ENCODE measurements at regions not wholly inside any gene's neighbourhood (a gene's known extent, or its start where the extent isn't known, plus 50 kb on each side); places are given as distances from the start of the nearest gene placed in this dataset.

- TF ChIP-seq, protein P1, sequence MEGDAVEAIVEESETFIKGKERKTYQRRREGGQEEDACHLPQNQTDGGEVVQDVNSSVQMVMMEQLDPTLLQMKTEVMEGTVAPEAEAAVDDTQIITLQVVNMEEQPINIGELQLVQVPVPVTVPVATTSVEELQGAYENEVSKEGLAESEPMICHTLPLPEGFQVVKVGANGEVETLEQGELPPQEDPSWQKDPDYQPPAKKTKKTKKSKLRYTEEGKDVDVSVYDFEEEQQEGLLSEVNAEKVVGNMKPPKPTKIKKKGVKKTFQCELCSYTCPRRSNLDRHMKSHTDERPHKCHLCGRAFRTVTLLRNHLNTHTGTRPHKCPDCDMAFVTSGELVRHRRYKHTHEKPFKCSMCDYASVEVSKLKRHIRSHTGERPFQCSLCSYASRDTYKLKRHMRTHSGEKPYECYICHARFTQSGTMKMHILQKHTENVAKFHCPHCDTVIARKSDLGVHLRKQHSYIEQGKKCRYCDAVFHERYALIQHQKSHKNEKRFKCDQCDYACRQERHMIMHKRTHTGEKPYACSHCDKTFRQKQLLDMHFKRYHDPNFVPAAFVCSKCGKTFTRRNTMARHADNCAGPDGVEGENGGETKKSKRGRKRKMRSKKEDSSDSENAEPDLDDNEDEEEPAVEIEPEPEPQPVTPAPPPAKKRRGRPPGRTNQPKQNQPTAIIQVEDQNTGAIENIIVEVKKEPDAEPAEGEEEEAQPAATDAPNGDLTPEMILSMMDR (IDR thresholded peaks at IDR 0.05; ENCODE audit: partially characterized antibody, unreplicated experiment), result no peak
- DNase-seq, result no peak
- no peak overlapping the region for H3K4me3 Mint-ChIP-seq (ENCODE audit: unreplicated experiment)
- no peaks in the 10 kb centered on the region for H3K4me1 Mint-ChIP-seq (ENCODE audit: low read depth, unreplicated experiment)
- no peak overlapping the region for H3K27ac Mint-ChIP-seq (ENCODE audit: unreplicated experiment)
- H3K36me3 Mint-ChIP-seq (ENCODE audit: unreplicated experiment), result peaks cover 14% of the 10 kb centered on the region
- no peaks in the 10 kb centered on the region for H3K27me3 Mint-ChIP-seq (ENCODE audit: unreplicated experiment)
- H3K9me3 Mint-ChIP-seq (ENCODE audit: unreplicated experiment), result no peaks in the 10 kb centered on the region
These were observed 302.9 kb upstream of the XYLT1 start for GRCh38 chr16:17773698-17774101.

DNA sequence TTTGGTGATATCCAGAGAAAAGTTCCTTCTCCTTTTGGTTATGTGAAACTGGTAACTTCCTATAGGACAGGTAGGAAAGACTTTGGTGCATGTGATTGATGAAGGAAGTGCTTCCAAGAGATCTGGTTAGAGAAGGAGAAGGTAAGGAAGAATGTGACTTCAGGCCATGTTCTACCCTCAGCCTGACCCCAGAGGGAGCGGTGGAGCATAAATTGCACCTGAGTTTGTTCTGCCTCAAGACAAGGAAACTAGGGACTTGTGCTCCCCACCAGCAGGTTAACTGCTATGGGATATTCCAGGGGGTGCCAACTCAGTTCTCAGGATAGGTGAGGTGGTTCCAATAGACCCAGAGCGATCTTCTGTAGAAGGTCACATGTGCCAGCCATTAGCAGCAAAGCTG lies 299.3 kb upstream of the XYLT1 start:
- Mint-ChIP-seq H3K4me1 (ENCODE audit: low read depth, unreplicated experiment) (no peaks in the 10 kb centered on the region), H3K9me3 (ENCODE audit: unreplicated experiment) (peaks cover 1% of the 10 kb centered on the region), H3K27me3 (ENCODE audit: unreplicated experiment) (no peaks in the 10 kb centered on the region), H3K4me3 (ENCODE audit: unreplicated experiment) (no peak overlapping the region), H3K36me3 (ENCODE audit: unreplicated experiment) (peaks cover 14% of the 10 kb centered on the region), H3K27ac (ENCODE audit: unreplicated experiment) (no peak overlapping the region)
- DNase-seq, result no peak
- TF ChIP-seq, protein P1 (IDR thresholded peaks at IDR 0.05; ENCODE audit: partially characterized antibody, unreplicated experiment), result no peak

- no peaks in the 10 kb centered on the region for H3K27me3 Mint-ChIP-seq (ENCODE audit: unreplicated experiment)
- H3K4me3 Mint-ChIP-seq (ENCODE audit: unreplicated experiment), result no peak overlapping the region
- no peak overlapping the region for H3K27ac Mint-ChIP-seq (ENCODE audit: unreplicated experiment)
- TF ChIP-seq, protein P1 (IDR thresholded peaks at IDR 0.05; ENCODE audit: partially characterized antibody, unreplicated experiment), result no peak
- H3K9me3 Mint-ChIP-seq (ENCODE audit: unreplicated experiment), result peaks cover 1% of the 10 kb centered on the region
- no peak for DNase-seq
- H3K36me3 Mint-ChIP-seq (ENCODE audit: unreplicated experiment), result peaks cover 14% of the 10 kb centered on the region
- no peaks in the 10 kb centered on the region for H3K4me1 Mint-ChIP-seq (ENCODE audit: low read depth, unreplicated experiment)
These were observed 298.3 kb upstream of the XYLT1 start for GRCh38 chr16:17769065-17769464.

GRCh38 chr16:17768257-17768656 lies 297.5 kb upstream of the XYLT1 start:
- no peak for DNase-seq
- H3K36me3 Mint-ChIP-seq (ENCODE audit: unreplicated experiment), result peaks cover 14% of the 10 kb centered on the region
- no peaks in the 10 kb centered on the region for H3K27me3 Mint-ChIP-seq (ENCODE audit: unreplicated experiment)
- H3K9me3 Mint-ChIP-seq (ENCODE audit: unreplicated experiment), result peaks cover 1% of the 10 kb centered on the region
- TF ChIP-seq, protein P1 (IDR thresholded peaks at IDR 0.05; ENCODE audit: partially characterized antibody, unreplicated experiment), result no peak
- H3K4me1 Mint-ChIP-seq (ENCODE audit: low read depth, unreplicated experiment), result no peaks in the 10 kb centered on the region
- H3K27ac Mint-ChIP-seq (ENCODE audit: unreplicated experiment), result no peak overlapping the region
- H3K4me3 Mint-ChIP-seq (ENCODE audit: unreplicated experiment), result no peak overlapping the region

- Mint-ChIP-seq H3K27me3 (ENCODE audit: unreplicated experiment) (no peaks in the 10 kb centered on the region), H3K36me3 (ENCODE audit: unreplicated experiment) (peaks cover 13% of the 10 kb centered on the region), H3K4me3 (ENCODE audit: unreplicated experiment) (no peak overlapping the region), H3K27ac (ENCODE audit: unreplicated experiment) (no peak overlapping the region), H3K4me1 (ENCODE audit: low read depth, unreplicated experiment) (no peaks in the 10 kb centered on the region), H3K9me3 (ENCODE audit: unreplicated experiment) (peaks cover 1% of the 10 kb centered on the region)
- TF ChIP-seq, protein P1 (IDR thresholded peaks at IDR 0.05; ENCODE audit: partially characterized antibody, unreplicated experiment), result no peak
- DNase-seq, result no peak
These were observed 295.3 kb upstream of the XYLT1 start for GRCh38 chr16:17766012-17766411.

Data from glutamatergic neuron (in vitro differentiated cells).